ENCODE measurements at regions not wholly inside any gene's neighbourhood (a gene's known extent, or its start where the extent isn't known, plus 50 kb on each side); places are given as distances from the start of the nearest gene placed in this dataset.

- Histone ChIP-seq H3K27me3 (ENCODE audit: insufficient read depth, low read length, poor library complexity, severe bottlenecking) (no peaks in the 10 kb centered on the region), H3K9me2 (replicated peaks; ENCODE audit: low read depth, low read length) (no peaks in the 10 kb centered on the region), H3K9me3 (ENCODE audit: insufficient read depth, low read depth, low read length) (no peaks in the 10 kb centered on the region), H3K9ac (ENCODE audit: low read depth, low read length, poor library complexity, severe bottlenecking) (no peak overlapping the region), H2AFZ (ENCODE audit: low read length) (no peak overlapping the region), H3F3A (ENCODE audit: low read depth) (no peaks in the 10 kb centered on the region), H3K36me3 (ENCODE audit: insufficient read depth, low read length) (no peaks in the 10 kb centered on the region), H3K4me1 (ENCODE audit: insufficient read depth, low read length, poor library complexity, severe bottlenecking) (no peaks in the 10 kb centered on the region), H3K79me2 (ENCODE audit: insufficient read depth, low read length) (no peaks in the 10 kb centered on the region), H4K20me1 (ENCODE audit: insufficient read depth, low read length, poor library complexity, severe bottlenecking) (no peaks in the 10 kb centered on the region), H3K4me3 (ENCODE audit: low read length, poor library complexity, severe bottlenecking) (no peak overlapping the region), H3K4me2 (ENCODE audit: low read depth, low read length, poor library complexity, severe bottlenecking) (no peak overlapping the region)
- TF ChIP-seq CTCF (conservative IDR thresholded peaks at IDR 0.05; ENCODE audit: low read length) (no peak), EZH2phosphoT487 (IDR thresholded peaks at IDR 0.05; ENCODE audit: borderline replicate concordance) (no peak)
These were observed 98.5 kb upstream of the RTL6 start for GRCh38 chr22:44596396-44597125.

DNA sequence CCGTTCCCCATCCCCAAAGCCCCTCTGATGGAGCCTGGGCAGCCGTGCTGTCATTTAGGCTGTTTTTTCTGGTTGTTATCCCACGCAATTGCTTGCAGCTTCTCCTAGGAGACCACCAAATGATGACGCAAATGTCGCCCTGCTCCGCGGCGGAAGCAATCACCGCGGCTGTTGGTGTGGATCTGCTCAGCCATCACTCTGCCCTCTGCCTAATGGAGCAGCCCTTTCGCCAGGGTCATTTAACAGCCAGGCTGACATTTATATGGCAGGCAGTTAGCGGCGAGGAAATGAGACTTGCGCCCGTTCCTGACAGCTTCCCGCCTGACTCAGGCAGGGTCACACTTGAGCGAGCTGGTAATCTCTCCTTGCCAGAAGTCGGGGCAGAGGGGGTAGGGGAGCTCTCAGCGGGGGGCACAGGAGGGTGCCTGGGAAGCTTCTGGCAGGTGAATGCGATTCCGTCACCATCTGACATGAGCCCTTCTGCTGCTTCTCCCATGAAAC lies 97.9 kb upstream of the RTL6 start:
- no peaks in the 10 kb centered on the region for H3F3A ChIP-seq (ENCODE audit: low read depth)
- no peaks in the 10 kb centered on the region for H3K4me1 ChIP-seq (ENCODE audit: insufficient read depth, low read length, poor library complexity, severe bottlenecking)
- H3K79me2 ChIP-seq (ENCODE audit: insufficient read depth, low read length) = no peaks in the 10 kb centered on the region
- H3K4me2 ChIP-seq (ENCODE audit: low read depth, low read length, poor library complexity, severe bottlenecking) = no peak overlapping the region
- no peaks in the 10 kb centered on the region for H3K9me2 ChIP-seq (replicated peaks; ENCODE audit: low read depth, low read length)
- no peak overlapping the region for H3K9ac ChIP-seq (ENCODE audit: low read depth, low read length, poor library complexity, severe bottlenecking)
- TF ChIP-seq CTCF (conservative IDR thresholded peaks at IDR 0.05; ENCODE audit: low read length) (no peak), EZH2phosphoT487 (IDR thresholded peaks at IDR 0.05; ENCODE audit: borderline replicate concordance) (no peak)
- H3K36me3 ChIP-seq (ENCODE audit: insufficient read depth, low read length) = no peaks in the 10 kb centered on the region
- H2AFZ ChIP-seq (ENCODE audit: low read length) = no peak overlapping the region
- H3K27me3 ChIP-seq (ENCODE audit: insufficient read depth, low read length, poor library complexity, severe bottlenecking) = no peaks in the 10 kb centered on the region
- H4K20me1 ChIP-seq (ENCODE audit: insufficient read depth, low read length, poor library complexity, severe bottlenecking) = no peaks in the 10 kb centered on the region
- H3K4me3 ChIP-seq (ENCODE audit: low read length, poor library complexity, severe bottlenecking) = no peak overlapping the region
- no peaks in the 10 kb centered on the region for H3K9me3 ChIP-seq (ENCODE audit: insufficient read depth, low read depth, low read length)

DNA sequence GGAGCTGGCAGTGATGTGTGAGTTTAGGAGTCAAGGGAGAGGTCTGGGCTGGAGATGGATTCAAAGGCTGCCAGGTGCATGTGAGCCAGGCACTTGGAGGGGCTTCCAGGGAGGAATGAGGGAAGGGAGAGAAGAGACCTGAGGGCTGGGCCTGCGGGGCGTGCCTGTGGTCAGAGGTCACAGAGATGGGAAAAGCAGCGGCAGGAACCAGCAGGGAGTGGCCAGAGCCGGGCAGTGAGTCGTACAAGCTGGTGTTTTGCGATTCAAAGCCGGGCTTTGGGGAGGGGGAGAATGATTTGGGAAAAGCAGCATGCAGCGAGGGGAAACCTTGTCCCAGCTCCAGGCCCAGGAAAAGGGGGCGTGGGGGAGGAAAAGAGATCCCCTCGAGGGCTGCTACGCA lies 96.9 kb upstream of the RTL6 start:
- H3K4me1 ChIP-seq (ENCODE audit: insufficient read depth, low read length, poor library complexity, severe bottlenecking) = no peaks in the 10 kb centered on the region
- no peak overlapping the region for H3K9ac ChIP-seq (ENCODE audit: low read depth, low read length, poor library complexity, severe bottlenecking)
- H3K4me3 ChIP-seq (ENCODE audit: low read length, poor library complexity, severe bottlenecking) = no peak overlapping the region
- no peaks in the 10 kb centered on the region for H3K9me3 ChIP-seq (ENCODE audit: insufficient read depth, low read depth, low read length)
- no peaks in the 10 kb centered on the region for H3K79me2 ChIP-seq (ENCODE audit: insufficient read depth, low read length)
- no peaks in the 10 kb centered on the region for H4K20me1 ChIP-seq (ENCODE audit: insufficient read depth, low read length, poor library complexity, severe bottlenecking)
- H3K9me2 ChIP-seq (replicated peaks; ENCODE audit: low read depth, low read length) = no peaks in the 10 kb centered on the region
- TF ChIP-seq EZH2phosphoT487 (IDR thresholded peaks at IDR 0.05; ENCODE audit: borderline replicate concordance) = no peak
- no peak for TF ChIP-seq CTCF (conservative IDR thresholded peaks at IDR 0.05; ENCODE audit: low read length)
- H3K36me3 ChIP-seq (ENCODE audit: insufficient read depth, low read length) = no peaks in the 10 kb centered on the region
- H2AFZ ChIP-seq (ENCODE audit: low read length) = no peak overlapping the region
- H3F3A ChIP-seq (ENCODE audit: low read depth) = no peaks in the 10 kb centered on the region
- H3K27me3 ChIP-seq (ENCODE audit: insufficient read depth, low read length, poor library complexity, severe bottlenecking) = no peaks in the 10 kb centered on the region
- no peak overlapping the region for H3K4me2 ChIP-seq (ENCODE audit: low read depth, low read length, poor library complexity, severe bottlenecking)

Data from Loucy (cell line).